GM18907 (cell line): ENCODE measurements at regions not wholly inside any gene's neighbourhood (a gene's known extent, or its start where the extent isn't known, plus 50 kb on each side); places are given as distances from the start of the nearest gene placed in this dataset.

Experiments used
- ATAC-seq: cut with Tn5 transposase; IDR thresholded peaks from one replicate; pipeline ENCODE4 v1.9.1; 2021; ENCODE audit warnings: mild to moderate bottlenecking, moderate library complexity; ENCODE audit not compliant: unreplicated experiment

GRCh38 chr14:40616579-40616978 lies 990.1 kb upstream of the LRFN5 start:
- ATAC-seq, result no peak

- ATAC-seq, result no peak
Measured at GRCh38 chr14:40601063-40601462, 1005.6 kb upstream of the LRFN5 start.

- no peak for ATAC-seq
Measured at GRCh38 chr14:40599725-40600124, 1007.0 kb upstream of the LRFN5 start.

- ATAC-seq, result no peak
Measured at GRCh38 chr14:40581264-40581663, 1025.4 kb upstream of the LRFN5 start.

- ATAC-seq, result no peak
Measured at GRCh38 chr14:40576880-40577478, 1029.7 kb upstream of the LRFN5 start.

GRCh38 chr14:40574780-40575179 lies 1031.9 kb upstream of the LRFN5 start:
- no peak for ATAC-seq

GRCh38 chr14:40525314-40525713 lies 1081.4 kb upstream of the LRFN5 start:
- no peak for ATAC-seq

GRCh38 chr14:40523123-40523522 lies 1083.6 kb upstream of the LRFN5 start:
- no peak for ATAC-seq

GRCh38 chr14:40494483-40494882 lies 1062.2 kb upstream of the FBXO33 start:
- no peak for ATAC-seq

- no peak for ATAC-seq
Measured at GRCh38 chr14:40487824-40488223, 1055.6 kb upstream of the FBXO33 start.

GRCh38 chr14:40485688-40486087 lies 1053.5 kb upstream of the FBXO33 start:
- no peak for ATAC-seq

GRCh38 chr14:40476005-40476404 lies 1043.8 kb upstream of the FBXO33 start:
- ATAC-seq, result no peak

GRCh38 chr14:40467969-40468368 lies 1035.7 kb upstream of the FBXO33 start:
- ATAC-seq, result no peak

- ATAC-seq, result no peak
Measured at GRCh38 chr14:40464531-40464930, 1032.3 kb upstream of the FBXO33 start.

- no peak for ATAC-seq
Measured at GRCh38 chr14:40463886-40464285, 1031.7 kb upstream of the FBXO33 start.

- ATAC-seq, result no peak
Measured at GRCh38 chr14:40452674-40453073, 1020.4 kb upstream of the FBXO33 start.

- no peak for ATAC-seq
Measured at GRCh38 chr14:40447017-40447416, 1014.8 kb upstream of the FBXO33 start.

GRCh38 chr14:40445020-40445419 lies 1012.8 kb upstream of the FBXO33 start:
- ATAC-seq, result no peak

GRCh38 chr14:40436551-40436950 lies 1004.3 kb upstream of the FBXO33 start:
- no peak for ATAC-seq

- ATAC-seq, result no peak
Measured at GRCh38 chr14:40417777-40418401, 985.7 kb upstream of the FBXO33 start.

GRCh38 chr14:40416565-40416964 lies 984.3 kb upstream of the FBXO33 start:
- no peak for ATAC-seq

GRCh38 chr14:40414386-40414785 lies 982.2 kb upstream of the FBXO33 start:
- no peak for ATAC-seq

- ATAC-seq, result no peak
Measured at GRCh38 chr14:40413136-40413535, 980.9 kb upstream of the FBXO33 start.
